LNCAP (cell line): ENCODE measurements at regions not wholly inside any gene's neighbourhood (a gene's known extent, or its start where the extent isn't known, plus 50 kb on each side); places are given as distances from the start of the nearest gene placed in this dataset.

Experiments
- CTCF ChIP-seq: fragments of 450-650 bp; IDR thresholded peaks from 2 replicates; pipeline ENCODE4 v1.5.1; 2017; ENCODE audit warnings: mild to moderate bottlenecking

- TF ChIP-seq CTCF: no peak
Measured at GRCh38 chr1:213452501-213452900, 401.5 kb downstream of the RPS6KC1 start.

- TF ChIP-seq CTCF: no peak
Measured at GRCh38 chr1:213457186-213457585, 406.1 kb downstream of the RPS6KC1 start.

- no peak for TF ChIP-seq CTCF
Measured at GRCh38 chr1:213457733-213458132, 406.7 kb downstream of the RPS6KC1 start.

- TF ChIP-seq CTCF: no peak
Measured at GRCh38 chr1:213464786-213465460, 413.9 kb downstream of the RPS6KC1 start.

- no peak for TF ChIP-seq CTCF
Measured at GRCh38 chr1:213466541-213466940, 415.5 kb downstream of the RPS6KC1 start.

GRCh38 chr1:213474054-213474453 lies 423.0 kb downstream of the RPS6KC1 start:
- TF ChIP-seq CTCF: no peak

GRCh38 chr1:213481395-213481794 lies 430.4 kb downstream of the RPS6KC1 start:
- no peak for TF ChIP-seq CTCF

- no peak for TF ChIP-seq CTCF
Measured at GRCh38 chr1:213484333-213484732, 433.3 kb downstream of the RPS6KC1 start.
